BJ (cell line): ENCODE measurements at regions not wholly inside any gene's neighbourhood (a gene's known extent, or its start where the extent isn't known, plus 50 kb on each side); places are given as distances from the start of the nearest gene placed in this dataset.
"Not testable (repeated sequence)": the region's sequence is repeated elsewhere in the genome, so short reads cannot be mapped to it uniquely, and the experiment has no call there.

Source experiments
- CTCF ChIA-PET: fragments of 350-600 bp; formaldehyde crosslinking; extraction: SDS; loops from one replicate; lab custom pipeline; 2021; ENCODE audit warnings: antibody characterized with exemption, inconsistent platforms; lab: Yijun Ruan, JAX
- POLR2A ChIA-PET: fragments of 300-600 bp; sonication (Branson Sonifier 250); formaldehyde crosslinking; extraction: SDS; loops from one replicate; lab custom pipeline; 2021; ENCODE audit warnings: antibody characterized with exemption; lab: Charles Lee
- DNase-seq: peaks from one replicate; pipeline ENCODE4 v3.0.0-alpha.2; 2011; ENCODE audit warnings: low read depth
- H3K27me3 ChIP-seq: 2 replicates; pipeline ENCODE4 v1.6.0; 2011; ENCODE audit warnings: low read length; ENCODE audit not compliant: control insufficient read depth, insufficient read depth
- H3K36me3 ChIP-seq: 2 replicates; pipeline ENCODE4 v1.5.1; 2011; ENCODE audit warnings: low read length; ENCODE audit not compliant: control insufficient read depth, insufficient read depth
- H3K4me3 ChIP-seq: 2 replicates; pipeline ENCODE4 v1.5.1; 2011; ENCODE audit warnings: low read depth, mild to moderate bottlenecking, control low read depth, low read length
- TF ChIP-seq, protein P1 (sequence below): IDR thresholded peaks from 2 replicates; pipeline ENCODE4 v1.5.1; 2011; ENCODE audit warnings: low read depth, mild to moderate bottlenecking, control low read depth, inconsistent platforms, low read length, moderate library complexity; ENCODE audit not compliant: insufficient read depth

DNA sequence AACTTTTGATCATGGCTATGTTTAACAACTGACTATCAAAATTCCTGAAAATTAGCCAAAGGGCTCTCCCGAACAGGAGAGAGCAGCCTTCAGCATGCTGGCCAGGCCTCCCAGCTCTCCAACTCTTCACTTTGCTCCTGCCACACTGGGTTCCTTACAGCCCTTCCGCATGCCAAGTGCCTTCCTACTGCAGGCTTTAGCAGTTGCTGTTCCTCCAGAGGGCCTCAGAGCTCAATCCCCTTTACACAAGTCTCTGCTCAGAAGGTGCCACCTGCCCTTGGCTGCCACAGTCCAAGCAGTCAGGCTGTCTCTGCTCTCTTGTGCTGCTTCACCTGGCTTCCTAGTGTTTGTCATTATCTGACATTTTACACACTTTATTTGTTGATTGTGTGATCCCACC is 553.1 kb upstream of the PPP2R3A start:
- ChIA-PET POLR2A (no interaction called here), CTCF (no interaction called here)
- DNase-seq: no peak
- Histone ChIP-seq H3K4me3 (no peak overlapping the region), H3K36me3 (no peaks in the 10 kb centered on the region), H3K27me3 (no peaks in the 10 kb centered on the region)
- TF ChIP-seq, protein P1, sequence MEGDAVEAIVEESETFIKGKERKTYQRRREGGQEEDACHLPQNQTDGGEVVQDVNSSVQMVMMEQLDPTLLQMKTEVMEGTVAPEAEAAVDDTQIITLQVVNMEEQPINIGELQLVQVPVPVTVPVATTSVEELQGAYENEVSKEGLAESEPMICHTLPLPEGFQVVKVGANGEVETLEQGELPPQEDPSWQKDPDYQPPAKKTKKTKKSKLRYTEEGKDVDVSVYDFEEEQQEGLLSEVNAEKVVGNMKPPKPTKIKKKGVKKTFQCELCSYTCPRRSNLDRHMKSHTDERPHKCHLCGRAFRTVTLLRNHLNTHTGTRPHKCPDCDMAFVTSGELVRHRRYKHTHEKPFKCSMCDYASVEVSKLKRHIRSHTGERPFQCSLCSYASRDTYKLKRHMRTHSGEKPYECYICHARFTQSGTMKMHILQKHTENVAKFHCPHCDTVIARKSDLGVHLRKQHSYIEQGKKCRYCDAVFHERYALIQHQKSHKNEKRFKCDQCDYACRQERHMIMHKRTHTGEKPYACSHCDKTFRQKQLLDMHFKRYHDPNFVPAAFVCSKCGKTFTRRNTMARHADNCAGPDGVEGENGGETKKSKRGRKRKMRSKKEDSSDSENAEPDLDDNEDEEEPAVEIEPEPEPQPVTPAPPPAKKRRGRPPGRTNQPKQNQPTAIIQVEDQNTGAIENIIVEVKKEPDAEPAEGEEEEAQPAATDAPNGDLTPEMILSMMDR: no peak

DNA sequence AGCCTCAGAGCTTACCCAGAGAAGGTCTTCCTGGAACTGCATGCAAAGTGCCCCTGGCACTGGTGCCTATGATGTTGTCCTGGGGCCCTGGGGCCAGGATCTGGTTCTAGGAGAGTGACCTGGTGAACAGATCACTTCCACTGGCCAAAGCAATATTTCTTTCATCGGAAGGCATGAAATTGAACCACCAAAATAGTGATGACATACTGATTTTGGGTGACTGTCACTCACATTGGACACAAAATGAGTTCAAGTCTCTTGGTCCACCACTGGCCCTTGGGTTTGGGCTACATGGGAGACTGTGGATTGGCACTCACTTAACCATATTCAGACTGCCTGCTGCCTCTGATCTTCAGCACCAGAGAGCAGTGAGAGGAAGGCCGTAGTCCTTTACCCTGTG is 549.3 kb upstream of the PPP2R3A start:
- Histone ChIP-seq H3K36me3 (no peaks in the 10 kb centered on the region), H3K27me3 (no peaks in the 10 kb centered on the region), H3K4me3 (no peak overlapping the region)
- ChIA-PET POLR2A (no interaction called here), CTCF (no interaction called here)
- DNase-seq: no peak
- TF ChIP-seq, protein P1: no peak

DNA sequence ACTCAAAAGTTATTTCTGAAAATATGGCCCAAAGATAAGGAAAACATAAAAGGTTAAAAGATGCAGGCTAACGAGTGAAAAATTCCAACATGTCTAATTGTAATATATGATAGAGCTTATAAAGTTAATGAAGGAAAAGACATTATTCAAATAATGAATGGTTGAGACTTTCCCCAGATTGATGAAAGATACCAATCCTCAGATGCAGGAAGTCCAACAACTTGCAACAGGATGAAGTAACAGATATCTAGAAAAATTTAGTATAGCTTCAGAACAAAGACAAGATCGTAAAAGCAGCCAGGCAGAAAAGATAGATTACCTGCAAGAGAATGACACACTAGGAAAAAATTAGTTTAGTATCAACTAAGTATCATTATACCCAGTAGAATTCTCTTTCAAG is 546.4 kb upstream of the PPP2R3A start:
- TF ChIP-seq, protein P1: no peak
- H3K36me3 ChIP-seq: no peaks in the 10 kb centered on the region
- POLR2A ChIA-PET: no interaction called here
- no peaks in the 10 kb centered on the region for H3K27me3 ChIP-seq
- no peak overlapping the region for H3K4me3 ChIP-seq
- no peak for DNase-seq
- CTCF ChIA-PET: no interaction called here

GRCh38 chr3:135426508-135426907 is 539.0 kb upstream of the PPP2R3A start:
- ChIA-PET CTCF (no interaction called here), POLR2A (no interaction called here)
- Histone ChIP-seq H3K4me3 (no peak overlapping the region), H3K27me3 (no peaks in the 10 kb centered on the region), H3K36me3 (no peaks in the 10 kb centered on the region)
- DNase-seq: no peak
- TF ChIP-seq, protein P1: no peak

GRCh38 chr3:135432402-135432801 is 533.1 kb upstream of the PPP2R3A start:
- TF ChIP-seq, protein P1: no peak
- ChIA-PET CTCF (no interaction called here), POLR2A (no interaction called here)
- Histone ChIP-seq H3K36me3 (no peaks in the 10 kb centered on the region), H3K27me3 (no peaks in the 10 kb centered on the region), H3K4me3 (no peak overlapping the region)
- no peak for DNase-seq

- H3K36me3 ChIP-seq, POLR2A ChIA-PET, H3K4me3 ChIP-seq, CTCF ChIA-PET, H3K27me3 ChIP-seq, DNase-seq: not testable (repeated sequence)
Observed at GRCh38 chr3:135438889-135439597, 526.5 kb upstream of the PPP2R3A start.

DNA sequence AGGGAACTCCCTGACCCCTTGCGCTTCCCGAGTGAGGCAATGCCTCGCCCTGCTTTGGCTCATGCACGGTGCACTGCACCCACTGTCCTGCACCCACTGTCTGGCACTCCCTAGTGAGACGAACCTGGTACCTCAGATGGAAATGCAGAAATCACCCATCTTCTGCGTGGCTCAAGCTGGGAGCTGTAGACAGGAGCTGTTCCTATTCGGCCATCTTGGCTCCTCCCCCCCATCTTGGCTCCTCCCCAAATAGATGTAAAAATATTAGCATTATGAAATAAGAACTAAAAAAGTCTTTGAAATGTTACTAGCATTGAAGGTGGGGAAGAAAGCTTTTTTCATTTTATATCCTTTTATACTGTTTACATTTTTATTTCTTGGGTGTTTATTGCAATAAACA is 525.9 kb upstream of the PPP2R3A start:
- H3K36me3 ChIP-seq, DNase-seq, H3K27me3 ChIP-seq, H3K4me3 ChIP-seq, POLR2A ChIA-PET, CTCF ChIA-PET: not testable (repeated sequence)
